Pulmonary artery endothelial cell (primary cell): ENCODE measurements at regions not wholly inside any gene's neighbourhood (a gene's known extent, or its start where the extent isn't known, plus 50 kb on each side); places are given as distances from the start of the nearest gene placed in this dataset.

ENCODE experiments used
- DNase-seq: peaks from one replicate; pipeline ENCODE4 v3.0.0-alpha.2; 2011; ENCODE audit warnings: low read depth, low spot score

DNA sequence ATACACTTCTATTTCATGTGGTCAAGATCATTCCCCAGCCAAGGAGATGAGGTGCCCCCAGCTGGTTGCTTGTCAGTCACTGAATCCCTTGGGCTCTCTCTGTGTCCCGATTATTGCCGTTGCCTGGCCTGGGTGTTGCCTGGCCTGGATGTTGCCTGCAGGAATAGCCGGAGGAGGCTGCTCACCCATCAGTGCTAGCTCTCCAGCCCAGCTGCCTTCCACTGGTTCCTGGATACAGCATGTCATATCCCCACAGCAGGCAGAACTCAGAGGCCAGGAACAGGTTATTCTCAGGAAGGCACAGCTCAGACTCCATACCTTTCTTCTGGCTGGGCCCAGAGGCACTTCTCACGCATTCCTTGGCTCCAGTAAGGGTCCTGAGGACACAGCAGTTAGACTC lies 542.1 kb upstream of the MGMT start:
- DNase-seq = no peak

DNA sequence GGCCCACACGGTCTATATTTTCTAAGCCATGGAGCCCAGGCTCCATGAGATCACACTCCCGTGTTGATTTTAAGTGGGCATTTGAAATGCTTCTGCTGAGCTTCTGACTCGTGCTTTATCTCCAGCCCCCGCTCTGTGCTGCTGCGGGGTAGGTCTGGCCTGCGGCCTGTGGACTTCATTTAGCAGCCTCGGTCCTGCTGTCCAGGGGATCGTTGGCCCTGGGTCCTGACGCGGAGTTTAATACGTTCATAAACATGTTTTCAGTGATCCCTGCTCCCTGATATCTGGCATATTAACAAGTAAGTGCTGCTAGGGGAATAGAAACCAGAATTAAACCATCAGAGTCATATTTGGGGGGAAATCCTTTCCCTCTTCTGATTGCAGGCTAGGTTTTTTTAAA lies 540.3 kb upstream of the MGMT start:
- DNase-seq = no peak

DNA sequence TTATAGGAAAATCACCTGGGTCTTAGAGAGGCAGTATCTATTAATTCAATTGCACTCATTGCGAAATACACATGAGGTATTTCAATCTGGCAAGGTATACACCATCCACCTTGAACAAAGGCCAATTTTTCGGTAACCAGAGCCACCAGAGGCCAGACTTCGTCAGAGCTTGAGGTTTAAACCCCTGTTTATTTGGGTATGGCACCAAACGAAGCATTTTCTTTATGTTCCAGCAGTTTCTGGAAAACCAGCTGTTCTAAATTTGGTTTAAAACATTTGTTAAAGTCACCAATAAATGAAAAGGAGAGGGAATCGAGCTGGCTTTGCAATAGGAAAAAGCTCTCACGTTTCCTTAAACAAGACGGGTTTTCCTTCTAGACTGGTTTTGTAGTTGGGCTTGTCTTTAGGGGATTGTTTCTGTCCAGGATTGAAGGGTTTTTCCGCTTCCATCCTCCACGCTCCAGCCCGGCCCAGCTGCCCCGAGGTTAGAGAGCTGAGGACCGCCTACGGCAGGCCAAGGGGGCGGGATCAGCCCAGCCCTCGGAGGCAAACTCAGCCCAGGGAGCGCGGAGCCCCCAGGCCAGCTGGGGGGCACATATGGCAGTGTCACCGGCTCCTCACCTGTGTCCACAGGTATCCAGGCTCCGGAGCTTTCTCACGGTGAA lies 539.4 kb upstream of the MGMT start:
- no peak for DNase-seq

DNA sequence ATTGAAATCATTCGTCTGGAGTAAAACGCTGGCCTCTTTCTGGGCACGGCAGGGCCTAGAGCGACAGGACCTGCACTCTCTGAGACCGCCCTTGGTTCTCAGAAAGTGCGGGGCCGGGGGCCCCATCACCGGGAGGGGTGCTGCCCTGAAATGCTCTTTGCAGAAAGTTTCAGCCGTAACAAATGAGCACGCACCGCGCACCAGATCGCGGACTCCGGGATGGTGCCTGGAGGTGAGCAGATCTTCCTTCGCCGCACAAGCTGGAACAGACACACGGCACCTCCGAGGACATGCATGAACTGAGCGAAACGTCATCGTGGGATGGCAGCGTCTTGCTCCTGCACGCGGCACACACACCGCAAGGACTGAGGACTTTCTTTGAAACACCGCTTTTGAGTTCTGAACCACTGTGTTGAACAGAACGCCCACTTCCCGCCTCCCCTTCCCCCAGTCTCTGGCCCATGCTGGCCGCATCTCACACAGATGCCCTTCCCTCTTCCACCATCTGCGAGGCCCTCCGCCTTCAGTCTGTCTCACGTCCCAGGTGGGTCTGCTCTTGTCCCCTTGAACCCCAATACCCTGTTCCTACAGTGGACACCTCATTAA lies 538.7 kb upstream of the MGMT start:
- no peak for DNase-seq

DNA sequence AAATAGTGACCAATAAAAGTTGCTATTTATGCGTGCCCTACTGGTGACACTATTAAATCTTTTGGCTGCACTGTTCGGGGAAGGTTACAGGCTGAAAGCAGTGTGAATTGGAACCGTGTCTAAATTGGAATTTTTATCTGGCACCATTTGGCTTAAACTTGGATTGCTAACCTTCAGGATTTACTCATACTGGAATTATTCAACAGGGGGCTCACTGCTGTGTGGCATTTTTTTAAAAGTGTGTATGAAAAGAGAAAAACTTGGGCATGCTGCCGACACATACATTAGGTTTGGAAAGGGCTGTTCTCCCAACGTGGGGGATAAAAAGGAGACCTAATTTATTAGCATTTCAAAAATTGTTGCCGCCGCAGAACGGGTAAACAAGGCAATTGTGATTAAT lies 537.9 kb upstream of the MGMT start:
- DNase-seq = no peak

DNA sequence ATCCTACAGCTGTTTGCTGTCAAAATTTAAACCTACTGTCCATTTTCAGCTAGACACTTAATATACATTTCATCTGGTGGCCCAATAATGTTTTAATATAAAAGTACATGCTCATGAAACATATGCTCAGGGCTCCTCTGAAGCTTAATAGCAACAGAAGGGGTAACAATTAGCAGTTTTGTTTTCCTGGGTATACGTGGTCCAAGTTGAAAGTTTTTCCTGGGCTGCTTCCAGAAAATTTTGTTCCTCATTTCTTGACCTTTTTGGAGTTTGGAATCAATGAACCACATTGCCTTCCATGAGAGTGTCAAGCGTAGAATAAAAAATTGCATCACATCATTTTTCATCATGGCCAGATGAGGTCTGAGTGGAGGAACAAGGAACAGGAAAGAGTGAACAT lies 537.3 kb upstream of the MGMT start:
- DNase-seq = no peak

DNA sequence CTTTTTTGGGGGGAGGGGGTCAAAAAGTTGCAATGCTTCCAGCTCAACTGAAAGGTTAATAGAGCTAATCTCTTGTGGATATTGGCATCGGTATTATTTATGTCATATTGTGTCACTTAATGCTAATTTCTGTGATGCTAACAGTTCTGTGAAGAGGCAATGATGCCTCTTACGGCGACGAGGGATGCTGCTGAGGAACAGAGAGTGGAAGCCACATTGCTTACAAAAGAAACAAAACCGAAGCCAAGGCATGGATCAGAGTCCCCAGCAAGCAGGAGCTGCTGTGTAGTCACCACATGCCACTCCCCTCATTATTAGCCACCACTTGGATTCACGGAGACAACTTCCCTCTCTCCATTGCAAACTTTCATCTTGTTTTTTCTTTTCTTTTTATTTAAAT lies 536.5 kb upstream of the MGMT start:
- DNase-seq = no peak

DNA sequence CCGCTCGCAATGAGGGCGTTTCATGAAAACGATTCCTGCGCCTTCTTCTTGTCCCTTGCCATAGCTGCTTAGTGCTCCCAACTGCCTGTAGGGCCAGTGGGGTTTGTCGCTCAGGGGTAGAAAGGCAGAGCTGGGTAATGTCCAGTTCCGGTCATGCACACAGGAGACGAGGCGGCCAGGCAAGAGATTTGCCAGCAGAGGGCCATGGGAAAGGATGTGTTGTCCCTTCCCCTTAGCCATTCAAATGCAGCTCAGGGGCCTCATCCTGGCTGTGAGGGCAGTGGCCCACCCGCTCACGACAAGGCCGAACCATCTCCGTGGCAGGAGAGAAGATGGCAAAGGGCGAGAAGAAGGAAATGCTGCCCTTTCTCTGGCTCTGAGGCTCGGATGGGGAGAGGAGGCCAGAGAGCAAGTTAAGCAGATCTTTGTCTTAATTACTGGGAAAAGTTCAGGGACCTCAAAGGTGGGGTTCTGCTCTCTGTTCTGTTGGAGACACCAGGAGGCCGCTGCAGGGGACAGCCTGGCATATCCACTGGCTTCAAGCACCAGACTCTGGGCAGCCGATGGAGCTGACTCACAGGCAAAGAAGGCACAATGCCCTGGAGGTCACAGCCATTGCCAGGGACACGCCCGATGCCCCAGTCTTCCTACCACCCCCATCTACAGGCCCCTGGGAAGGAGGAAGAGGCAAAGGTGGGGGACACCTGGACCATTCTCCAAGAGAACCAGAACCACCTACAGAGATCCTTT lies 534.8 kb upstream of the MGMT start:
- no peak for DNase-seq

DNA sequence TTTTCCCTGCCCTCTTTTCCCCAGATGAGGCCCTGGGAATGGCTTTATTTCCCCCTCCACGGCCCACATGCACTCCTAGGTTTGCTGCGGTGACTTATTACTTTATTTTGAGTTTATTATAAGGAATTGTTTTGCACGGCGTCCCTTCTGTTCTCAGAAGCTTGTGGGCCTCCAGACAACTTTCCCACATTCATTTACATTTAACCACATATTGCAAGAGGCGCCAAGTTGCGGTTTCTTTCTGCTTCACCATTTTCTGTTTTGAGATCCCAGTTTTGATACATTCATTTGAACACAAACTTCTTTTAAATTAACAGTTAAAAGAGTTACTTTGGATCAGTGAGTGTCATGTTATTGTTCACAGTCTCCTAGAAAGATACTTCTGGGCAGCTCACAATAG lies 532.5 kb upstream of the MGMT start:
- DNase-seq = no peak

DNA sequence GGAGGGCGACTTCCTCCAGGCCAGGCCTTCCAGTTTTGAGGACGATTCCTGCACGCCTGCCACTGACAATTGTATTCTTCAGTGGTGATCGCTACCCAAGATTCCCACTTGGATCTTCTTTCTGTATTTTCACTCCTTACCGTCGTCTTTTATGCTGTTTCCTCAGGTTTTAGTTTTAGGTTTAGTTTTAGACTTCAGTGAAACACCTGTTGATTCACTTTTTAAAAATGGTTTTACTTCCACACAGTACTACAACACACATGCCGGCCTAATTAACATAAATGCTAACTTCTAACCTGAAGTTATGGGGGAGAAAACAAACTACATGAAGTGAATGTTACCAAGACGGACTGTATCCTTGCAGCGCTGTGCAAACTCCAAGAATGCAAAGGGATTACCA lies 530.6 kb upstream of the MGMT start:
- no peak for DNase-seq

DNA sequence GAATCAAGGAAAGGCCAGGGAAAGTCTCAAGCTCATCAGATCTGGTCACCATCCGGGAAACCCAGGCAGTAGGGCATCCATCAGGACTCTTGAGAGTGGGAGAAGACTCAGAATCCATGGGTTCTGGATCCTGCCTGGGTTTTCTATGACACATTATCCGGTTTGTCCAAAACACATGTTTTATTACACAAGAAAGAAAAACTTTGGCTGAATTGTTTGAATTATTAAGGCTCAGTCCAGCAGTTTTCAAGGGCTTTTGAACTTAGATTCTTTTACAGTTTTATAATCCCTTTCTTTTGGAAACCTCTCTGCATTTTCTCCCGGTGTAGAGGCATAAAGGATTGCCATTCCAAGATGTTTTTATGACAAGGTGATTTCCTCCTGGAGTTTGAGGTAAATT lies 528.5 kb upstream of the MGMT start:
- DNase-seq = no peak

DNA sequence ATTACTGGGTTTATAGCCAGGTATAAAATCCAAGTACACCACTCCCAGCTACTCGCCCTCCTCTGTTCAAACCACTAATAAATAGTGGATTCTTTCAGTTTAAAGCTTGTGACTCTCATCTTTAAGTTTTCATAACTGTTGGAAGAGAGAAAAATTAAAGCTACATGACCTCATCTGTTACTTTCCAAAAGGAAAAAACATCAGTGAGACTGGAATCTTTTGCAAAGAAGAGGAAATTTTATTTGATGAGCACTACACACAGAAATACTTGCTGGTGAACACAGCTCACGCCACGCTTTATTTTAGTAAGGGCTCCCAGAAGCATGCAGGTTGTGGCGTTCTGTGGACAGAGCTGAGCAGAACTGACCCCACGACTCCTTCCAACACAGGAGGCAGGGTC lies 527.0 kb upstream of the MGMT start:
- DNase-seq = no peak

DNA sequence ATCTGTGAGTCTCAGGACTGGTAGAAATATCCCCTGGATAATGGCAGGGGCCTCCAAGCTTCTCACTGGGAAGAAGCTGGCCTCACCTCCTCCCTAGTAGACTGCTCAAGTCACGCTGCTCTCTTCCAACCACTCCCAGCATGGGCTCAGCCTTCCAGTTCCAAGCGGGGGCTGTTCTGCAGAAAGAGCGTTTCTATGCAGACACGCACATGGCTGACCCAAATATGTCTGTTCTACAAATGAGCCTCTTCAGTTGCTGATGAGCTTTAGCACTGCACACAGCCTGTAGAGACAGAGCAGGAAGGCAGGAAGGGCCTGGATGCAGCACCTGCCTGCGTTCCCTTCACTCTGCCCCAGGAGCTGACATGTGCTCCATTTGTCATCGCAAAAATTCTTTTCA lies 523.9 kb upstream of the MGMT start:
- DNase-seq = no peak

DNA sequence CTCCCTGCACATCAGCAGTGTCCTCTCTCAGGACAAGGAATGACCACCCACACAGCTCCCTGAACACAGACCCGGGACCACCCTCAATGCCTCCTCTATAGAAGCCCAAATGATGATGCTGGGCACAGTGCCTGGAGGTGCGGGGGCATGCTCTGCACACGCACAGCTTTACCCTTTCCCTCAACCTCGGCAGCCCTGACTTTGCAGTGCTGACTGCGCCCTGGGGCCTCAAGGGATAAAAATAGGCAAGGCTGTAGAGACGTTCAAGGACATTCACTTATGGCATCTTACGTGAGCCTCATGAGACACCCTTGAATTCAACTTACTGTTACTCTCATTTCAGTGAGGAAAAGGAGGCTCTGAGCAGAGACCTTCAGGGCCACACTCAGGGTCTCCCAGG lies 521.6 kb upstream of the MGMT start:
- no peak for DNase-seq

DNA sequence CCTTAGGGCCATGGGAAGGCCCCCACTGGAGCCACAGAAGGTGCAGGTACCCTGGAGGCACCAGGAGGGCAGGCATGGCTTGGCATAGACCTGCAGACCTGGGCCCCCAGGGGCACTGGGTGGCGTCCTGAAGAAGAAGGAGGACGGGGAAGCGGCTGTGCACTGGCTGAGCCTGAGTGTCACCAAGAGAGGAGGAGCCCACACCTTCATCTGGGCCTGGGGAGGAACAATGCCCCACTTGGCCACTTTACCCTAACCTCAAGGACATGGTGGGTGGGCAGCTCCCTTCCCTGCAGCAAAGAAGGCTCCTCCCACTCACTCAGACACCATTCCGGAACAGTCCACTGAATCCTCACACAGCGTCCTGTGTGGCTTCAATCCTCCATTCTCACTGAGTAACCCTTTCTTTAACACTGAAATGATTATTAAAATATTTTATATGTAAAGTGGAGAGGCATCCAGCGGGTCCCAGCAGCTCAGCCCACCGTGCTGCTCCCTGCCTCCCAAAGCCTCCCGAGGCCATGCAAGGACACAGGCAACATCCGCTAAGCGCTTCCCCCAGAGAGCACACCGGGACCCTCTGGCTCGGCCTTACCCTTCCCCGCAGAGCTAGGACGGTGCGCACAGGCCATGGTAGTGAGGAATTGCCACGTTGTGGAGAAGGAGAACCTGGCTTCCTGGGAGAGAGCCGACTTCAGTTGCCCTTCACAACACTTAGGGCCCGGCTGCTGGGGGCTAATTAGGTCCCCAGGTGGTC lies 516.7 kb upstream of the MGMT start:
- no peak for DNase-seq

DNA sequence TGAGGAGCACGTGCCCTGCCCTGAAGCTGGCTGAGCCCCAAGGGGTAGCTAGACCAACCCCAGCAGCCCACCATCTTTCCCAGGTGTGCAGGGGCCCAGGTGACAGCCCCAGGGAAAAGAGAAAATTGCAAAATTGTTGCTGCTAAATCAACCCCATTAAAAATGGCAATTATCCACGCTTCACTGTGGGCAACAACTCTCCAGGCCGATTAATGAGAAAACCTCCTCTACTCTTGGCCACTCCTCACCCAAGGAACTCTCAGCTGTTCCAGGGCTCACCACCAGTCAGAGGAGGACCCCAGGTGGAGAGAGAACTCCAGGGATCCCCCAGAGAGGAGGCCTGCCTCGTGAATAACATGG lies 516.1 kb upstream of the MGMT start:
- DNase-seq = no peak

DNA sequence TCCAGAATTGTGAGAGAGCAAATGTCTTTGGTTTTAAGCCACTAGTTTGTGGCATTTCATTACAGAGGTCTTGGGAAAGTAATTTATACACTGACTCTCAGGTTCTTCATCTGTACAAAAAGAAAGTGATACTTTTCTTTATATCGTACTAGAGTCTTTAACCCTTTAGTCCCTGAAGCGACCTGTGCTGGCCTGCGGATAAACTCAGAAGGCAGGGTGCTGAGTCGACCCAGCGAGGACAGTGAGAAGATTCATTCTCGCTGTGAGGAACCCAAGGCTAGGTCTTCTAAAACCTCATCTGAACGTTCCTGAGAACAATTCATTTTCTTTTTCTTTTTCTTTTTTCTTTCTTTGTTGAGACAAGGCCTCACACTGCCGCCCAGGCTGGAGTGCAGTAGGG lies 514.2 kb upstream of the MGMT start:
- DNase-seq = no peak

DNA sequence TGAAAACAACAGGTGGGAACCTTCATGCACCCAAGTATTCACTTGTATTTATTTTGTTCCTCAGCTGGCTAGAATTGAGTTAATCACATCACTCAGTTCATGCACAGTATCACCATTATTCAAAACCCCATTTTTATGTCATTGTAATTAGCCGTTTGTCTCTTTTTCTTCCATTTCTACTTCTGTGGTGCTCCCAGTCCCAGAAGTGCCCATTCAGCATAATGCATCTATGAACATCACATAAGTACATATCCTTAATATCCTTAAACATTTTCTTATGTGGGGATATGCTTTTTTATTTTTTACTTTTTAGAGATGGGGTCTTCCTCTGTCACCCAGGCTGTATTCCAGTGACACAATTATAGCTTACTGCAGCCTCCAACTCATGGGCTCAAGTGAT lies 510.9 kb upstream of the MGMT start:
- DNase-seq = no peak

DNA sequence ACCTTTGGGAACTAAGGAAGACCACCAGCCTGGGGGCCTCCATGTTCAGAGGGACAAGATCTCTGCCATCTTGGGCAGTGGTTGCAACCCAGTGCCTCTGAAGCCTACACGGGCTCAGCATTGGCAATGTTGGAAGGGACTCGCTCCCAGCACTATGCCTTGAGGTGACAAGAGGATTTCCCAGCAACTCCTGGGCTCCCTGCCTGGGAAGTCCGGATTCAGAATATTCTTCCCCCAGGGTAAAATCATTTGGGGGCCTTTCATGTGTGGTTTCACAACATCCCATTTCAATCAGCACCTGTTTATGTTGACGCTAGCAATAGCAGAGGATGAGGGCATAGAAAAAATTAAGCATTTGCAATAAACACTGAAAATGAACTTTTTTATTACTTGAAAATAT lies 509.8 kb upstream of the MGMT start:
- DNase-seq = no peak

DNA sequence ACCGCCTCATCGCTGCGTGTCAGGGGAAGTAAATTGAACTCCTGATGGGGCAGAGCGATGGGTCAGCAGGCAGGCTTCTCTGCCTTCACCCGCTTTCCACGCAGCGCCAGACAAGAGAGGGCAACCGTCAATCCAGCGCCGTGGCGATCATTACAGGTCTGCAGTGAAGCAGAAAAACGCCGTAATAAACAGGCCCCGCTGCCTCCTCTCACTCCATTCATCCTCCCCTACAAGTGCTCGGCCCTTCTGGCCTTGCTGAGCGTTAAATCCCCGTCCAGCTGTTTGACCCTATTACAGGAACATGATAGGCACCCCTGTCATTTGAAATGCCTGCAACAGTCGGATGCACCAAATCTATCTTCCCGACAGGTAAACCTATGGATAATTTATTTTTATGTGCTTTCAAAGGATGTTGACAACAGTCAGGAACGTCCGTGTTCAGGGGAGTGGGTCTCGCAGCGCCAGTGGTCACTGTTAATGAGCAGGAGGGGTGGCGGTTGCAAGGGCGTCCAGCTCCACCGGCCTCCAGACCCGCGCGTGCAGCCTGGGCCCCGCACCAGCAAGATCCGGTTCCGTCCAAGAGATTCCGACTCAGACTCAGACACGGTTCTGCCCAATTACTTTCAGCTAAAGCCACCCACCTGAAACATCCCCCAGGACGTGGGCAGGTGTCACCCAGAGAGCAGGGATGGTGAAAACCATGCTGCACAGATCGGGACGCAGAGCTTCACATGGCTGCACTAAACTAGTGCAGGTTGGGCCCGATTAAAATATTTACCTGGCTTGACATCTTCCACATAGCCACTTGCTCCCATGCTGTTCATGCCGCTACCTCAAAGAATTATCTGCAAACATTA lies 508.0 kb upstream of the MGMT start:
- DNase-seq = no peak

DNA sequence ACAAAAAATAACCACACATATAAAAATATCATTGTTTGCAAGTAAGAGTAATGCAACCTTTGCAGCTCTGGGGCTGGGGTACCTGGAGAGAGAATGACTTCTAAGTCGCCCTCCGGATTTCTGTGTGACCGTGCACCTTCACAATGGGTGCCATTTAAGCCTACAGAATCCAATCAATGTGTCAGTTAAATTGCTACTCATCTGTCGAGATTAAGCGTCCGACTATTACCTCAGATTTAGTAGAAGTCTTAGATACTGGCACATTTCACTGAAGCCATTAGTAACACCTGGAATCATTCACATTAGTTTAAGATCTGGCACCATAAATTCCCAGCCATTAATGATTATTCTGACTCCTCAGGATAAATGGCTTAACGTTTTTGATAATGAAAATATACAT lies 507.3 kb upstream of the MGMT start:
- no peak for DNase-seq

DNA sequence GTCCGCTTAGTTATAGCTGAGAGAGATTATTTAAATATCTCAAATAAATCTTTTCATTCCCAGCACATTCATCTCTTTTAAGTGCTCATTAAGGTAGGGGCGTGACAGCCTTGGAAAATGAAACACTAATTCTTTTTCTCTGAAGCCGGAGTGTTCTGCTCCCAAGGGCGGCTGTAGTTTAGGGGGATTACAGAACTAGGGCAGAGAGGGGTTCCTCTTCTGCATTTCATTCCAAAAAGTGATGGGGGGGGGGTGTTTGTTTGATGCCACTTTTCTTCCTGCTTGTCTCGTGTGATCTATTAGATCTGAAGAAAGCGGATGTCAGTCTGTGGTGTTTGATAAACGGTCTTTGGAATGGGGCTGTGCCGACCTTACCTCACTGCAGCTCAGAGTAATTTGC lies 506.5 kb upstream of the MGMT start:
- DNase-seq = no peak
